Neural progenitor cell (in vitro differentiated cells): ENCODE measurements at regions not wholly inside any gene's neighbourhood (a gene's known extent, or its start where the extent isn't known, plus 50 kb on each side); places are given as distances from the start of the nearest gene placed in this dataset.

Experiments used
- DNase-seq: peaks from one replicate; pipeline ENCODE4 v3.0.0-alpha.2; 2016; ENCODE audit warnings: low spot score
- H2AFZ ChIP-seq: fragments of 200-600 bp; sonication (generic); replicated peaks from 2 replicates; pipeline ENCODE4 v1.6.1; 2016; ENCODE audit warnings: antibody characterized with exemption
- H3F3A ChIP-seq: fragments of 200-600 bp; sonication (generic); 2 replicates; pipeline ENCODE4 v1.6.1; 2016; ENCODE audit warnings: antibody characterized with exemption, low read depth
- H3K27ac ChIP-seq: fragments of 200-600 bp; sonication (generic); 2 replicates; pipeline ENCODE4 v1.5.1; 2016; ENCODE audit warnings: mild to moderate bottlenecking
- H3K27me3 ChIP-seq: fragments of 200-600 bp; sonication (generic); 2 replicates; pipeline ENCODE4 v1.6.1; 2016; ENCODE audit warnings: mild to moderate bottlenecking, moderate library complexity
- H3K36me3 ChIP-seq: fragments of 200-600 bp; sonication (generic); 2 replicates; pipeline ENCODE4 v1.5.1; 2016
- H3K4me1 ChIP-seq: fragments of 200-600 bp; sonication (generic); 2 replicates; pipeline ENCODE4 v1.6.1; 2016; ENCODE audit warnings: mixed run types
- H3K4me2 ChIP-seq: fragments of 200-600 bp; sonication (generic); 2 replicates; pipeline ENCODE4 v1.6.1; 2016
- H3K4me3 ChIP-seq: fragments of 200-600 bp; sonication (generic); 2 replicates; pipeline ENCODE4 v1.5.1; 2016
- H3K79me2 ChIP-seq: fragments of 200-600 bp; sonication (generic); 2 replicates; pipeline ENCODE4 v1.6.1; 2016; ENCODE audit warnings: low read depth
- H3K9ac ChIP-seq: fragments of 200-600 bp; sonication (generic); 2 replicates; pipeline ENCODE4 v1.6.1; 2016
- H3K9me3 ChIP-seq: fragments of 200-600 bp; sonication (generic); 2 replicates; pipeline ENCODE4 v1.5.1; 2016; ENCODE audit warnings: low read depth
- H4K20me1 ChIP-seq: fragments of 200-600 bp; sonication (generic); 2 replicates; pipeline ENCODE4 v1.6.1; 2016; ENCODE audit warnings: low read depth
- H3K27ac Mint-ChIP-seq: 3 replicates; pipeline ENCODE4 v1.8.0; 2021; ENCODE audit warnings: mixed read lengths
- H3K27me3 Mint-ChIP-seq: 2 replicates; pipeline ENCODE4 v1.8.0; 2022; ENCODE audit warnings: low read depth, mild to moderate bottlenecking, inconsistent platforms, moderate library complexity, mixed read lengths; ENCODE audit not compliant: insufficient read depth
- H3K36me3 Mint-ChIP-seq: 3 replicates; pipeline ENCODE4 v1.8.0; 2021; ENCODE audit warnings: mixed read lengths
- H3K4me1 Mint-ChIP-seq: 3 replicates; pipeline ENCODE4 v1.8.0; 2021; ENCODE audit warnings: mixed read lengths
- H3K4me3 Mint-ChIP-seq: 3 replicates; pipeline ENCODE4 v1.8.0; 2021; ENCODE audit warnings: mild to moderate bottlenecking, moderate library complexity, mixed read lengths
- H3K9me3 Mint-ChIP-seq: 3 replicates; pipeline ENCODE4 v1.8.0; 2020; ENCODE audit warnings: mixed read lengths
- EZH2 ChIP-seq: fragments of 200-600 bp; sonication (generic); IDR thresholded peaks from 2 replicates; pipeline ENCODE4 v1.6.1; 2017; ENCODE audit warnings: antibody characterized with exemption, mild to moderate bottlenecking, moderate library complexity
- EZH2phosphoT487 ChIP-seq: fragments of 200-600 bp; sonication (generic); IDR thresholded peaks from 2 replicates; pipeline ENCODE4 v1.6.1; 2017; ENCODE audit warnings: antibody characterized with exemption
- TF ChIP-seq, protein P1 (sequence below): fragments of 200-600 bp; sonication (generic); IDR thresholded peaks from 2 replicates; pipeline ENCODE4 v1.5.1; 2017; ENCODE audit warnings: antibody characterized with exemption, mild to moderate bottlenecking

DNA sequence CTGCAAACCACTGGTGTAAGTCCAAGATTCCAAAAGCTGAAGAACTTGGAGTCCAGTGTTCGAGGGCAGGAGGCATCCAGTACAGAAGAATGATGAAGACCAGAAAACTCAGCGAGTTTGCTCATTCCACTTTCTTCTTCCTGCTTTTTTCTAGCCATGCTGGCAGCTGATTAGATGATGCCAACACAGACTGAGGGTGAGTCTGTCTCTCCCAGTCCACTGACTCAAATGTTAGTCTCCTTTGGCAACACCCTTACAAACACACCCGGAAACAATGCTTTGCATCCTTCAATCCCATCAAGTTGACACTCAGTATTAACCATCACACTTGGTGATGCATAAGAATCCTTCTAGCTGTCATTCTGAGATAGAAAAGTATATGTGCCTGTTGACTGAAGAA, 1504.6 kb downstream of the EFNB2 start:
- Mint-ChIP-seq H3K27me3 (no peaks in the 10 kb centered on the region), H3K27ac (no peak overlapping the region), H3K9me3 (no peaks in the 10 kb centered on the region), H3K4me3 (no peak overlapping the region), H3K4me1 (peaks cover 3% of the 10 kb centered on the region), H3K36me3 (no peaks in the 10 kb centered on the region)
- H4K20me1 ChIP-seq = no peaks in the 10 kb centered on the region
- no peak for DNase-seq
- no peaks in the 10 kb centered on the region for H3K36me3 ChIP-seq
- H3K4me3 ChIP-seq = no peak overlapping the region
- H3K4me1 ChIP-seq = peaks cover 3% of the 10 kb centered on the region
- H3K79me2 ChIP-seq = no peaks in the 10 kb centered on the region
- H2AFZ ChIP-seq = no peak overlapping the region
- no peak overlapping the region for H3K27ac ChIP-seq
- no peak overlapping the region for H3K9ac ChIP-seq
- no peaks in the 10 kb centered on the region for H3K27me3 ChIP-seq
- H3K9me3 ChIP-seq = no peaks in the 10 kb centered on the region
- no peak overlapping the region for H3K4me2 ChIP-seq
- TF ChIP-seq EZH2phosphoT487 (no peak), EZH2 (no peak)
- TF ChIP-seq, protein P1, sequence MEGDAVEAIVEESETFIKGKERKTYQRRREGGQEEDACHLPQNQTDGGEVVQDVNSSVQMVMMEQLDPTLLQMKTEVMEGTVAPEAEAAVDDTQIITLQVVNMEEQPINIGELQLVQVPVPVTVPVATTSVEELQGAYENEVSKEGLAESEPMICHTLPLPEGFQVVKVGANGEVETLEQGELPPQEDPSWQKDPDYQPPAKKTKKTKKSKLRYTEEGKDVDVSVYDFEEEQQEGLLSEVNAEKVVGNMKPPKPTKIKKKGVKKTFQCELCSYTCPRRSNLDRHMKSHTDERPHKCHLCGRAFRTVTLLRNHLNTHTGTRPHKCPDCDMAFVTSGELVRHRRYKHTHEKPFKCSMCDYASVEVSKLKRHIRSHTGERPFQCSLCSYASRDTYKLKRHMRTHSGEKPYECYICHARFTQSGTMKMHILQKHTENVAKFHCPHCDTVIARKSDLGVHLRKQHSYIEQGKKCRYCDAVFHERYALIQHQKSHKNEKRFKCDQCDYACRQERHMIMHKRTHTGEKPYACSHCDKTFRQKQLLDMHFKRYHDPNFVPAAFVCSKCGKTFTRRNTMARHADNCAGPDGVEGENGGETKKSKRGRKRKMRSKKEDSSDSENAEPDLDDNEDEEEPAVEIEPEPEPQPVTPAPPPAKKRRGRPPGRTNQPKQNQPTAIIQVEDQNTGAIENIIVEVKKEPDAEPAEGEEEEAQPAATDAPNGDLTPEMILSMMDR = no peak
- no peaks in the 10 kb centered on the region for H3F3A ChIP-seq

DNA sequence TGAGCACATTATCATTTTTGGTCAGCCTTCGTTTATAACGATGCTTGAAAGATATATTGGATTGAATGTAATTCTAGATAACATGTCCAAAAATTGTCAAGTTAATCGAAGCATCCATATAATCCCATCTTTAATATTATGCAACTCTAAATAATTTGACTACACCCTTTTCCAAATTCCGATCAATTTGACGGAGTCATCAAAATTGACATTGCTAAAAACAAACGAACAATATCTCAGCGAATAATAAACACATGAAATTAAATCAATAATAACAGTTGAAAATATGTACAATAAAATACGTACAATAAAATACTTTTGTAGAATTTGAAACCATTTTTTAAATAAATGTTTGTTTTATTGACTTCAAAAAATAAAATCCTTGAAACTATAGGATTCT, 1516.4 kb downstream of the EFNB2 start:
- no peak overlapping the region for H3K27ac ChIP-seq
- H3K4me3 Mint-ChIP-seq = no peak overlapping the region
- peaks cover 2% of the 10 kb centered on the region for H3K27me3 Mint-ChIP-seq
- no peak overlapping the region for H3K27ac Mint-ChIP-seq
- no peak overlapping the region for H2AFZ ChIP-seq
- no peaks in the 10 kb centered on the region for H3K27me3 ChIP-seq
- no peak for DNase-seq
- H3K9me3 ChIP-seq = no peaks in the 10 kb centered on the region
- no peak for TF ChIP-seq EZH2phosphoT487
- TF ChIP-seq EZH2 = no peak
- TF ChIP-seq, protein P1 = no peak
- H3K36me3 Mint-ChIP-seq = no peaks in the 10 kb centered on the region
- H3K4me1 ChIP-seq = no peaks in the 10 kb centered on the region
- no peak overlapping the region for H3K4me2 ChIP-seq
- H3K9ac ChIP-seq = no peak overlapping the region
- no peaks in the 10 kb centered on the region for H3K36me3 ChIP-seq
- H3K9me3 Mint-ChIP-seq = no peaks in the 10 kb centered on the region
- peaks cover 3% of the 10 kb centered on the region for H3K4me1 Mint-ChIP-seq
- no peaks in the 10 kb centered on the region for H3K79me2 ChIP-seq
- no peaks in the 10 kb centered on the region for H3F3A ChIP-seq
- H3K4me3 ChIP-seq = no peak overlapping the region
- no peaks in the 10 kb centered on the region for H4K20me1 ChIP-seq

DNA sequence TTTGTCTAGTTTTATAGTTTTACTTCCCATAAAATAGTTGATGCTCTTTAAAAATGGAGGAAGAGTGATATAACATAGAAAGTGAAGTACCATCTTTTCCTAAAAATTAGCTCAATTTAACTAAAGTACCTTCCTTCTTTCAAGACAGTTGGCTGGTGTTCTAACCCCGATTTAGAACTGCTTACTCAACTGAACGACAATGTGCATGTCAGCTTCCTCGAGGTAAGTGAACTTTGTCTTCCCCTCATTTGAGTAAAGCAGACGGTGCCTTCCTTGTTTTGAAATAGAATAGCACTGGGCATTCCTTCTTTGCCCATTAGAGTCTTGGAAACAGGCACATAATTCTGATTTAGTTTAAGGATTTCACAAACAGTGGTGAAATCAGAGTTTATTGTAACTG, 1519.2 kb downstream of the EFNB2 start:
- Histone ChIP-seq H3K27ac (no peak overlapping the region), H3K27me3 (no peaks in the 10 kb centered on the region), H3F3A (no peaks in the 10 kb centered on the region), H3K9ac (no peak overlapping the region), H3K79me2 (no peaks in the 10 kb centered on the region), H2AFZ (peak overlapping the region; percentile 14), H3K4me3 (no peak overlapping the region), H3K4me2 (no peak overlapping the region), H3K9me3 (no peaks in the 10 kb centered on the region), H4K20me1 (no peaks in the 10 kb centered on the region), H3K4me1 (no peaks in the 10 kb centered on the region), H3K36me3 (no peaks in the 10 kb centered on the region)
- Mint-ChIP-seq H3K36me3 (no peaks in the 10 kb centered on the region), H3K27ac (no peak overlapping the region), H3K4me1 (peaks cover 3% of the 10 kb centered on the region), H3K27me3 (peaks cover 2% of the 10 kb centered on the region), H3K9me3 (no peaks in the 10 kb centered on the region), H3K4me3 (no peak overlapping the region)
- no peak for DNase-seq
- TF ChIP-seq, protein P1 = no peak
- no peak for TF ChIP-seq EZH2phosphoT487
- no peak for TF ChIP-seq EZH2

DNA sequence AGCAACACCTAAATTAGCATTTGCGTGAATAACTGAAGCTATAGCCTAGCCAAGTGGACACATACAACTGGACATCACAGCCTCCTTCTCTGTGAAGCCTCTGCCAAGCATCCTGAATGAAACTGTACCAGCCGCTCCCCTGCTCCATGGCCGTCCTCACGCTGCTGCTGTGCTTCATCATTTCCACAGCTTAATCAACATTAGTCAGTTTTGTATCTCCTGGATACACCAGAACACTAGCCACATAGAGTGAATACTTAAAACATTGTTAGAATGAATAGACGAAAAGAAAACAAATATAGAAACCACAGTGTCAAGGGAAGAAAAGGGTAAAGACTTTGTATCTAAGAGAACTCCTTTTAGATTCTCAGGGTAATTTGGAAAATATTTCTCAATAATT, 1526.9 kb downstream of the EFNB2 start:
- H3K9ac ChIP-seq = no peak overlapping the region
- H3K4me1 ChIP-seq = no peaks in the 10 kb centered on the region
- no peaks in the 10 kb centered on the region for H3K27me3 ChIP-seq
- no peak overlapping the region for H3K27ac Mint-ChIP-seq
- H3F3A ChIP-seq = no peaks in the 10 kb centered on the region
- H3K4me3 Mint-ChIP-seq = no peak overlapping the region
- no peak overlapping the region for H3K4me2 ChIP-seq
- no peaks in the 10 kb centered on the region for H3K9me3 Mint-ChIP-seq
- H3K4me3 ChIP-seq = no peak overlapping the region
- TF ChIP-seq EZH2 = no peak
- TF ChIP-seq, protein P1 = no peak
- TF ChIP-seq EZH2phosphoT487 = no peak
- no peaks in the 10 kb centered on the region for H3K79me2 ChIP-seq
- no peaks in the 10 kb centered on the region for H3K27me3 Mint-ChIP-seq
- H3K9me3 ChIP-seq = no peaks in the 10 kb centered on the region
- no peaks in the 10 kb centered on the region for H4K20me1 ChIP-seq
- no peaks in the 10 kb centered on the region for H3K4me1 Mint-ChIP-seq
- H3K36me3 ChIP-seq = no peaks in the 10 kb centered on the region
- H3K27ac ChIP-seq = no peak overlapping the region
- H3K36me3 Mint-ChIP-seq = no peaks in the 10 kb centered on the region
- no peak for DNase-seq
- no peak overlapping the region for H2AFZ ChIP-seq
